Urothelium cell line (cell line): ENCODE measurements at regions not wholly inside any gene's neighbourhood (a gene's known extent, or its start where the extent isn't known, plus 50 kb on each side); places are given as distances from the start of the nearest gene placed in this dataset.
A peak's percentile ranks its signal among the peaks of the same experiment; 100 is the strongest.
"Not testable (repeated sequence)": the region's sequence is repeated elsewhere in the genome, so short reads cannot be mapped to it uniquely, and the experiment has no call there.

Source experiments
- DNase-seq: peaks from one replicate; pipeline ENCODE4 v3.0.0; 2011; ENCODE audit warnings: low spot score, mixed read lengths
- FAIRE-seq: peaks from 2 replicates; lab custom pipeline; 2011; peaks lifted over from hg19 to GRCh38; lab: Jason Lieb, UNC

- DNase-seq = no peak
- FAIRE-seq = no peak
These were observed 137.7 kb downstream of the TRIM27 start for GRCh38 chr6:28785962-28786679.

- FAIRE-seq = no peak
- DNase-seq = no peak
These were observed 134.2 kb downstream of the TRIM27 start for GRCh38 chr6:28789553-28790083.

GRCh38 chr6:28791002-28791383 lies 132.8 kb downstream of the TRIM27 start:
- FAIRE-seq = no peak
- no peak for DNase-seq

GRCh38 chr6:28794175-28795002 lies 129.4 kb downstream of the TRIM27 start:
- no peak for FAIRE-seq
- no peak for DNase-seq

GRCh38 chr6:28800647-28801046 lies 123.1 kb downstream of the TRIM27 start:
- FAIRE-seq, DNase-seq: not testable (repeated sequence)

GRCh38 chr6:28802417-28803336 lies 121.1 kb downstream of the TRIM27 start:
- FAIRE-seq = no peak
- DNase-seq = no peak

- DNase-seq (no peak), FAIRE-seq (no peak)
These were observed 120.5 kb downstream of the TRIM27 start for GRCh38 chr6:28803337-28803709.

- DNase-seq (no peak), FAIRE-seq (no peak)
These were observed 116.0 kb downstream of the TRIM27 start for GRCh38 chr6:28807682-28808280.

GRCh38 chr6:28808383-28808782 lies 115.4 kb downstream of the TRIM27 start:
- no peak for FAIRE-seq
- no peak for DNase-seq

GRCh38 chr6:28809947-28810658 lies 113.7 kb downstream of the TRIM27 start:
- FAIRE-seq (no peak), DNase-seq (no peak)

GRCh38 chr6:28810659-28811053 lies 113.1 kb downstream of the TRIM27 start:
- DNase-seq (no peak), FAIRE-seq (no peak)

- no peak for DNase-seq
- FAIRE-seq = no peak
These were observed 111.9 kb downstream of the TRIM27 start for GRCh38 chr6:28811873-28812272.

GRCh38 chr6:28812778-28813569 lies 110.8 kb downstream of the TRIM27 start:
- DNase-seq (no peak), FAIRE-seq (no peak)

GRCh38 chr6:28814032-28814976 lies 109.5 kb downstream of the TRIM27 start:
- DNase-seq = no peak

GRCh38 chr6:28816339-28816908 lies 107.4 kb downstream of the TRIM27 start:
- no peak for DNase-seq
- no peak for FAIRE-seq

More at GRCh38 chr6:28814032-28814976, 109.5 kb downstream of the TRIM27 start:
- no peak for FAIRE-seq

- DNase-seq (peak; percentile 31), FAIRE-seq (no peak)
These were observed 106.6 kb downstream of the TRIM27 start for GRCh38 chr6:28816909-28817807.

GRCh38 chr6:28817808-28818145 lies 106.0 kb downstream of the TRIM27 start:
- DNase-seq (no peak), FAIRE-seq (no peak)
